SK-N-MC (cell line): ENCODE measurements at regions not wholly inside any gene's neighbourhood (a gene's known extent, or its start where the extent isn't known, plus 50 kb on each side); places are given as distances from the start of the nearest gene placed in this dataset.
A peak's percentile ranks its signal among the peaks of the same experiment; 100 is the strongest.

Source experiments
- DNase-seq: peaks from one replicate; pipeline ENCODE4 v3.0.0-alpha.2; 2011; ENCODE audit warnings: low read depth, low spot score
- H3K27ac ChIP-seq: fragments of 200-600 bp; sonication (generic); 2 replicates; pipeline ENCODE4 v1.5.1; 2016; ENCODE audit warnings: mixed run types
- H3K36me3 ChIP-seq: fragments of 200-600 bp; sonication (generic); 2 replicates; pipeline ENCODE4 v1.6.1; 2017; ENCODE audit warnings: antibody characterized with exemption, low read length, mixed read lengths; ENCODE audit not compliant: insufficient read depth
- H3K4me3 ChIP-seq: fragments of 200-600 bp; sonication (generic); 2 replicates; pipeline ENCODE4 v1.5.1; 2016
- H3K9ac ChIP-seq: fragments of 200-600 bp; sonication (generic); 2 replicates; pipeline ENCODE4 v1.8.0; 2017; ENCODE audit warnings: mixed run types, mixed read lengths; ENCODE audit not compliant: insufficient read length
- H3K9me3 ChIP-seq: fragments of 200-600 bp; sonication (generic); 2 replicates; pipeline ENCODE4 v1.6.1; 2017; ENCODE audit warnings: low read depth, mild to moderate bottlenecking, antibody characterized with exemption, low read length, moderate library complexity, mixed read lengths
- EZH2 ChIP-seq: fragments of 200-600 bp; sonication (generic); IDR thresholded peaks from one replicate; pipeline ENCODE4 v1.6.1; 2017; ENCODE audit warnings: antibody characterized with exemption
- FOXP2 ChIP-seq: optimal IDR thresholded peaks from 2 replicates; pipeline ENCODE3; 2011; ENCODE audit warnings: mild to moderate bottlenecking, moderate library complexity; ENCODE audit not compliant: insufficient read depth; ENCODE audit errors: extremely low read length, control extremely low read depth
- POLR2AphosphoS5 ChIP-seq: IDR thresholded peaks from 2 replicates; pipeline ENCODE4 v1.6.1; 2012; ENCODE audit warnings: mild to moderate bottlenecking, low read depth, low read length, borderline replicate concordance

GRCh38 chr18:5059696-5060032 lies 137.4 kb downstream of the AKAIN1 start:
- peak overlapping the region; percentile 98 for H3K27ac ChIP-seq

DNA sequence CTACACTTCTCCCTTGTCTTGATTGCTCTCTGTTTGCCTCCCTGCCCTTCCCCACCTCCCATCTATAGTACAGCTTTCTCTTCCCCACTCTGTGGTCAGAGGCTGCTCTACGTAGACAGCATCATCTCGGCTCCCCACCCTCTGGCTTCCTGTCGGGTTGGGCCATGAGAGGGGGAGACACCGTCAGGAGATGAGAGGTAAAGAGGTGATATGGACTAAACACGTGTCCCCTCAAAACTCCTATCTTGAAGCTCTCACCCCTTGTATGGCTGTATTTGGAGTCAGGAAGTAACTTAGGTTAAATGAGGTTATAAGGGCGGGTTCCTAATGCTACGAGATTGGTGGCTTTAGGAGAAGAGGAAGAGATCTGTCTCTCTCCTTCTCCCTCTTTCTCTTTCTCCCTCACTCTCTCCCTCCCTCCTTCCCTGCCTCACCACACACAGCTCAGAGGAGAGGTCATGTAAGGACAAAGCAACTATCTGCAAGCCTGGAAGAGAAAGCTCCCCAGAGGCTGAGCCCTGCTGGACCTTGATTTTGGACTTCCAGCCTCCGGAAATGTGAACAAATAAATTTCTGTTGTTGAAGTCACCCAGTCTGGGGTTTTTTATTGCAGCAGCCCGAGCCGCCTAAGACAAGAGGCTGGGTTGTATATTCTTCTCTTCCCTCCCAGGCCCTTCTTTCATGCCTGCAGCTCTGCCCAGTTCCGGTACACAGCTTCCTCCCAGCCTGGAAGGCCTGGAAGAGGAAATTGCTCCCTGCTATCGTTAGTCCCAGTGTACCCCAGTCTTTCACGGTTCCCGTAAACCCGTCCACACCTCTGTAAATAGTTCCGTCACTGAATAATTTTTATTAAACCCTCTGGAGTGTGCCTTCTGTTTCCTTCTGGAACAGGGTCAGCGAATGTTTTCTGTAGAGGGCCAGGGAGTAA lies 138.0 kb downstream of the AKAIN1 start:
- no peak for DNase-seq
- H3K9me3 ChIP-seq = no peaks in the 10 kb centered on the region
- H3K36me3 ChIP-seq = no peaks in the 10 kb centered on the region
- H3K9ac ChIP-seq = peak overlapping the region; percentile 75
- H3K27ac ChIP-seq = peak overlapping the region; percentile 98
- TF ChIP-seq POLR2AphosphoS5 (no peak), FOXP2 (no peak), EZH2 (no peak)
- peak overlapping the region; percentile 66 for H3K4me3 ChIP-seq

More at GRCh38 chr18:5059696-5060032, 137.4 kb downstream of the AKAIN1 start:
- H3K36me3 ChIP-seq = no peaks in the 10 kb centered on the region
- no peaks in the 10 kb centered on the region for H3K9me3 ChIP-seq
- DNase-seq = no peak
- peak overlapping the region; percentile 75 for H3K9ac ChIP-seq
- peak overlapping the region; percentile 66 for H3K4me3 ChIP-seq
- no peak for TF ChIP-seq EZH2
- TF ChIP-seq FOXP2 = no peak
- TF ChIP-seq POLR2AphosphoS5 = no peak

- peak overlapping the region; percentile 98 for H3K27ac ChIP-seq
- no peaks in the 10 kb centered on the region for H3K9me3 ChIP-seq
- H3K9ac ChIP-seq = no peak overlapping the region
- TF ChIP-seq FOXP2 = no peak
- no peak for TF ChIP-seq POLR2AphosphoS5
- no peak for DNase-seq
- H3K4me3 ChIP-seq = no peak overlapping the region
- H3K36me3 ChIP-seq = no peaks in the 10 kb centered on the region
These were observed 139.4 kb downstream of the AKAIN1 start for GRCh38 chr18:5057386-5058348.

- TF ChIP-seq EZH2 = no peak
- TF ChIP-seq POLR2AphosphoS5 = no peak
- no peak for TF ChIP-seq FOXP2
- no peaks in the 10 kb centered on the region for H3K36me3 ChIP-seq
- H3K4me3 ChIP-seq = no peak overlapping the region
- H3K9me3 ChIP-seq = no peaks in the 10 kb centered on the region
- H3K27ac ChIP-seq = no peak overlapping the region
- no peak overlapping the region for H3K9ac ChIP-seq
- no peak for DNase-seq
These were observed 144.6 kb downstream of the AKAIN1 start for GRCh38 chr18:5052491-5052890.

- no peak for DNase-seq
- no peak for TF ChIP-seq FOXP2
- no peak for TF ChIP-seq POLR2AphosphoS5
- TF ChIP-seq EZH2 = no peak
- Histone ChIP-seq H3K4me3 (no peak overlapping the region), H3K9ac (no peak overlapping the region), H3K9me3 (no peaks in the 10 kb centered on the region), H3K27ac (no peak overlapping the region), H3K36me3 (no peaks in the 10 kb centered on the region)
These were observed 145.8 kb downstream of the AKAIN1 start for GRCh38 chr18:5051207-5051606.

- H3K4me3 ChIP-seq = no peak overlapping the region
- H3K9ac ChIP-seq = no peak overlapping the region
- no peaks in the 10 kb centered on the region for H3K36me3 ChIP-seq
- no peaks in the 10 kb centered on the region for H3K9me3 ChIP-seq
- TF ChIP-seq EZH2 (no peak), POLR2AphosphoS5 (no peak), FOXP2 (no peak)
- H3K27ac ChIP-seq = no peak overlapping the region
- DNase-seq = no peak
These were observed 147.9 kb downstream of the AKAIN1 start for GRCh38 chr18:5049124-5049523.

DNA sequence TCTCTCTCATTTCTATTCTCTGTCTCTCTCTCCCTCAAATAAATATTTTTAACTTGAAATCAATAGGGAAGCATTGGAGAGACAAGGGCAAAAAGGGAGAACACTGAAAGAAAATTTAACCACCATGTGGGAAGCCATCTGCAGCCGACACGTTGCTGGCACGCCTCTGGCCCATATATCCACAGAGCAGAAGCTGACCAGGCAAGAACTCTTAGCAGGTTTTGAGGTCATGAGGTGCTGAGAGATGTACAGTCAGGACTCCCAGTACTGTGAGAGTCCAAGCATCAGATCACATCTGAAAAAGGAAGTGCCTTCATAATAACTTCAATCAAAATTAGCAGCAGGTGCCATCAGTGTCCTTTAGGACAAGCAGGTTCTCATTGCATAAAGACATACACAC lies 156.6 kb downstream of the AKAIN1 start:
- H3K9me3 ChIP-seq = no peaks in the 10 kb centered on the region
- no peak overlapping the region for H3K9ac ChIP-seq
- no peak for TF ChIP-seq EZH2
- no peak for TF ChIP-seq FOXP2
- TF ChIP-seq POLR2AphosphoS5 = no peak
- no peak for DNase-seq
- H3K27ac ChIP-seq = no peak overlapping the region
- no peaks in the 10 kb centered on the region for H3K36me3 ChIP-seq
- H3K4me3 ChIP-seq = no peak overlapping the region

- TF ChIP-seq POLR2AphosphoS5 (no peak), EZH2 (no peak), FOXP2 (no peak)
- no peaks in the 10 kb centered on the region for H3K9me3 ChIP-seq
- DNase-seq = no peak
These were observed 160.5 kb downstream of the AKAIN1 start for GRCh38 chr18:5036523-5036922.

More at GRCh38 chr18:5036523-5036922, 160.5 kb downstream of the AKAIN1 start:
- no peak overlapping the region for H3K4me3 ChIP-seq
- H3K27ac ChIP-seq = no peak overlapping the region
- no peaks in the 10 kb centered on the region for H3K36me3 ChIP-seq
- H3K9ac ChIP-seq = no peak overlapping the region
